IPS DF 4.7 (cell line): ENCODE measurements at regions not wholly inside any gene's neighbourhood (a gene's known extent, or its start where the extent isn't known, plus 50 kb on each side); places are given as distances from the start of the nearest gene placed in this dataset.
A peak's percentile ranks its signal among the peaks of the same experiment; 100 is the strongest.
"Not testable (repeated sequence)": the region's sequence is repeated elsewhere in the genome, so short reads cannot be mapped to it uniquely, and the experiment has no call there.

Source experiments
- DNase-seq: peaks from one replicate; pipeline ENCODE4 v3.0.0-alpha.2; 2013; ENCODE audit warnings: low spot score; ENCODE audit errors: extremely low read depth

DNA sequence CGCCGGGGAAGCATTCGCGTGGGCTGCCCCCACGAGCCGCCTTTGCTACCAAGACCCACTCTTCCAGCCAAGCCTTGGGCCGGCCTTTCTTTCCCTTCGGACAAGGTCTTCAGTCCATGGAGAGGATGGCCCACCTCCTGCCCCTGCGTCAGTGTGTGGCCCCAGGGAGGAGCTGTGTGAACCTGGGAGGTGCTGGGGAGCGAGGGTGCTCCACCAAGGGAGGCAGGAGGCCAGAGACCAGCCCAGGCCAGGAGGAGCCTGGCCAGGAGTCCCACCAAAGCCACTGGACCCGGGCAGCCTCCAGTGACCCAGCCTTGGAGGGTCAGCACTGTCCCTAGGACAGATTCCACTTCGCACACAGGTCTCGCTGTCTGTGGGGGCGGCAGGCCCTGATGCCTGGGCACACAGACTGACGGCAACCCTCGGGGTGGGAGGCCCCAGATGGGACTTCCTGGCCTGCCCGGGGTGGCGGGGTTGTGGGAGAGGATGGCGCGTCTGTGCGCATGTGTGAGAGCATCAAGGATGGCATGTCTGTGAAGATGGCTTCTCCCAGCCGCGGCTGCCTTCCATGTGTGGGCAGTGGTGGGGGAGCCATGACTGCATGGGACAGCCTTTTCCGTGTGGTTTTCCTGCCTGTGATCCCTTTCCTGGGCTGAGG, 113.3 kb upstream of the LPCAT1 start:
- DNase-seq: no peak

DNA sequence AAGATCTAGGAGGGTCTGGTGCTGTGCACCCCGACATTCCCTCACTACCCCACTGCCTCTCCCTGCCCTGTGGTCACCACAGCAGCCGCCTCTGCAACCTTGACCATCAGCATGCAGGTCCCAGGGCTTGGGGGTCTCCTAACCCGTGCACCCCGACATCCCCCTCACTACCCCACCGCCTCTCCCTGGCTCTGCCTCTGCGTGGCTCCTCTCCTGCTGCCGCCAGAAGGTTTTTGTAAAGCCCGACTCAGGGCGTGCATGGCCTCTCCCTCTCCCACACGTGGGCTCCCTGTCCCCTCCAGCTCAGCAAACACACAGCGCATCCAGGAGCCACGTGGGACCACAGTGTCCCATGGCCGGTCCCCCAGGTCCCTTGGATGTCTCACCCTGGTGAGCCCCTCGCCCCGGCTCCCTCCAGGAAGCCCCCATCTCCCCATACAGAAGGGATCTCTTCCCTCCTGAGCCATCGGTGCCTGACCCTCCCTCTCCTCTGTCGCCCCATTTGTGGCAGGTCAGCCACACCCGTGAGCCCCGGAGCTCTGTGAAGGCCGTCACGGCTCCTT, 112.5 kb upstream of the LPCAT1 start:
- not testable (repeated sequence) for DNase-seq

DNA sequence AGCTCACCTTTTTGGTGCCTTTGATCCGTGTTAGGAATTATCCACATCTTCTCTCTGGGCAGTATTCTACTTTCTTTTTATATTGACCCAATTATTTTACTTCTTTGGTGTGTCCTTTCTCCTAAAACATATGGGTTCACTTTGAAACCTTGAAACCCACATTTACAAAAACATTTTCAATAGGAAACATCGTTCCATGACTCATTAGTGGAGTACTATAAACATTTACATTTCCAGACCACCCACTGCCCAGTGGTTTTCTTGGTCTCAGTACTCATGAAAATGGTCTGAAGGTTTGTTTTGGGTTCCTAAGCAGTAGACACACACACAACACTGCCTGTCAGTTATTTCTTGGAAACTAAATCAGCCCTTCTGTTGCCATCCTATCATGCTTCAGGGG, 111.7 kb upstream of the LPCAT1 start:
- DNase-seq: not testable (repeated sequence)

DNA sequence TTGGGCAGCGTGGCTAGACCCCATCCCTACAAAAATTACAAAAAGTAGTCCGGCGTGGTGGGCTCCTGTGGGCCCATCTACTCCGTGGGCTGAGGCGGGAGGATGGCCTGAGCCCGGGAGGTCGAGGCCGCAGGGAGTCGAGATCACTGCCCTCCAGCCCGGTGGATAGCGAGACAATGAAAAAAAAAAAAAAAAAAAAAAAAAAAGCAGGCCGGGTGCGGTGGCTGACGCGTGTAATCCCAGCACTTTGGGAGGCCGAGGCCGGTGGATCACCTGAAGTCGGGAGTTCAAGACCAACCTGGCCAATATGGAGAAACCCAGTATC, 110.5 kb upstream of the LPCAT1 start:
- DNase-seq: no peak

DNA sequence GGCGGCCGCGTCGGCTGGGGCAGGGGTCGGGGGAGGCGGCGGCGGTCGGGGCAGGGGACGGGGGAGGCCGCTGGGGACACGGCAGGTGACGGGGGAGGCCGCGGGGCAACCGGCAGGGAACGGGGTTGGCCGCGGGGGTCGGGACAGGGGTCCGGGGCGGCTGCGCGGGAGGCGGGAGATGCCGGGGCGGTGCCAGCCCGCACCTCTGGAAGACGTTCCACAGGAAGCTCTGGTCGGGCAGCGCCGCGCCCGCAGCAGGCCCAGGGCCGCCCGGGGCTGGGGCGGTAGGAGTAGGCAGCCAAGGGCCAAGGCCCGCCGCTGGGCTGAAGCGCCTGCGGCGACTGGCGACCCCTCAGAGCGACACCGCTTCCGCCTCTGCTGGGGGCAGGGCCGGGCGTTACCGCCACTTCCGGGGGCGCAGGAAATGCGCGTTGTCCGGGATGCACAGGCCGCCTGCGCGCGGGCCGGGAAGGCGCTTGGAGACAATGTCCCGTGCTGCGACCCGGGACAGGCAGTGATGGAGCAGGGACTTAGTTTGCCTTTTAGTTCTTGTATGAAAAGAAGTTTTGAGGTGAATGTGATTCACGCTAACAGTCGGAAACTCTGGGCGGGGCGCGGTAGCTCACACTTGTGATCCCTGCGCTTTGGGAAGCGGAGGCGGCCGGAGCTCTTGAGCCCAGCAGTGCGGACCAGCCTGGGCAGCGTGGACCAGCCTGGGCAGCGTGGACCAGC, 110.0 kb upstream of the LPCAT1 start:
- DNase-seq: no peak

DNA sequence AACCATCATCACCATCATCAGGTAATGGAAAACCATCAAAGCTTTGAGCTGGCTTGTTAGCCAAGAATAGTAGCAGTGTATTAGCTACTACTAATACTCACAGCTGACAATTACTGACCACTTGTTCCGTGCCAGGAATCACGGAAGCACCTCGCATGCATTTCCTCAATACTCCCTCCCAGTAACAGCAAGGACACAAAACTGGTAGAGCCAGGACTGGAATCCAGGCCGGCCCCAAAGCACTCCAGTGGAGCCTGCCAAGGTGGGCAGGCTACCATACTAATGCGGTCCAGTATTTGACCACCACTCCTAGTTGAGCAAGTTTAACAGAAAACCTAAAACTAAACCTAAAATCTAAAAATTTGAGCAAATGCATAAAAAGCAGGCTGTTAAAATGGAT, 107.2 kb upstream of the LPCAT1 start:
- DNase-seq: not testable (repeated sequence)

DNA sequence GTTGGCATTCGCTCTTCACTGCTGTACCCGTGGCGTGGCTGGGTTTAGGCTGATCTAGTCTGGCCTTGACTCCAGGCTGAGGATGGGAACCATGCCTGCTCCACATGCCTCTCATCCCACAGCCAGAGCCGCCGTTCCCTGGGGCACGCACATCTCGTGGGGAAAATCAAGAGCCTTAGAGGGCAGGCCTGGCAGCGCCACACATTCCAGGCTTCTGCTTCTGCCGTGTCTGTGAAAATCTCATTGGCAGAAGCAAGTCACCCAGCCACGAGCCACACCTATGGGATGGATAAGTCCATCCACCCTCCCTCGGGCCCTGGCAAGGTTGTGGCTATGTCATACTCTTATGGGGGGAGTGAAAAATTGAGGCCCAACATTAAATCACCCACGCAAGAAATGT, 102.6 kb upstream of the LPCAT1 start:
- not testable (repeated sequence) for DNase-seq

DNA sequence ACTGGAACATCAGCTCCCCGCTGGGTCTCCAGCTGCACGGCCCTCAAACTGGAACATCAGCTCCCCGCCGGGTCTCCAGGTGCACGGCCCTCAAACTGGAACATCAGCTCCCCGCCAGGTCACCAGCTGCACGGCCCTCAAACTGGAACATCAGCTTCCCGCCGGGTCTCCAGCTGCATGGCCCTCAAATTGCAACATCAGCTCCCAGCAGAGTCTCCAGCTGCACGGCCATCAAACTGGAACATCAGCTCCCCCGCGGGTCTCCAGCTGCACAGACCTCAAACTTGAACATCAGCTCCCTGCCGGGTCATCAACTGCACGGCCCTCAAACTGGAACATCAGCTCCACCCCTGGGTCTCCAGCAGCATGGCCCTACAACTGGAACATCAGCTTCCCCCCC, 95.8 kb upstream of the LPCAT1 start:
- DNase-seq: not testable (repeated sequence)

DNA sequence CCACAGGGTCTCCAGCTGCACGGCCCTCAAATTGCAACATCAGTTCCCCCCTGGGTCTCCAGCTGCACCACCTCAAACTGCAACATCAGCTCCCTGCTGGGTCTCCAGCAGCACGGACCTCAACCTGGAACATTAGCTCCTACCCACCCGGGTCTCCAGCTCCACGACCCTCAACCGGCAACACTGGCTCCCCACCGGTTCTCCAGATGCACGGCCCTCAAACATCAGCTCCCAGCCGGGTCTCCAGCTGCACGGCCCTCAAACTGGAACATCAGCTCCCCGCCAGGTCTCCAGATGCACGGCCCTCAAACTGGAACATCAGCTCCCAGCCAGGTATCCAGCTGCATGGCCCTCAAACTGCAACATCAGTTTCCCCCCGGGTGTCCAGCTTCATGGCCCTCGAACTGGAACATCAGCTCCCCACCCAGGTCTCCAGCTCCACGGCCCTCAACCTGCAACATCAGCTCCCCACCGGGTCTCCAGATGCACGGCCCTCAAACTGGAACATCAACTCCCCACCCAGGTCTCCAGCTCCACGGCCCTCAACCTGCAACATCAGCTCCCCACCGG, 94.6 kb upstream of the LPCAT1 start:
- DNase-seq: not testable (repeated sequence)

DNA sequence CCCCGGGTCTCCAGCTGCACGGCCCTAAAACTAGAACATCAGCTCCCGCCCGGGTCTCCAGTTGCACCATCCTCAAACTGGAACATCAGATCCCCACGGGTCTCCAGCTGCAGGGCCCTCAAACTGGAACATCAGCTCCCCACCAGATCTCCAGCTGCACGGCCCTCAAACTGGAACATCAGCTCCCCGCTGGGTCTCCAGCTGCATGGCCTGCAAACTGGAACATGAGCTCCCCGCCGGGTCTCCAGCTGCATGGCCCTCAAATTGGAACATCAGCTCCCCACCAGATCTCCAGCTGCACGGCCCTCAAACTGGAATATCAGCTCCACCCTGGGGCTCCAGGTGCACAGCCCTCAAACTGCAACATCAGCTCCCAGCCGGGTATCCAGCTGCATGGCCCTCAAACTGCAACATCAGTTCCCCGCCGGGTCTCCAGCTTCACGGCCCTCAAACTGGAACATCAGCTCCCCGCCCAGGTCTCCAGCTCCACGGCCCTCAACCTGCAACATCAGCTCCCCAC, 93.5 kb upstream of the LPCAT1 start:
- DNase-seq: not testable (repeated sequence)

DNA sequence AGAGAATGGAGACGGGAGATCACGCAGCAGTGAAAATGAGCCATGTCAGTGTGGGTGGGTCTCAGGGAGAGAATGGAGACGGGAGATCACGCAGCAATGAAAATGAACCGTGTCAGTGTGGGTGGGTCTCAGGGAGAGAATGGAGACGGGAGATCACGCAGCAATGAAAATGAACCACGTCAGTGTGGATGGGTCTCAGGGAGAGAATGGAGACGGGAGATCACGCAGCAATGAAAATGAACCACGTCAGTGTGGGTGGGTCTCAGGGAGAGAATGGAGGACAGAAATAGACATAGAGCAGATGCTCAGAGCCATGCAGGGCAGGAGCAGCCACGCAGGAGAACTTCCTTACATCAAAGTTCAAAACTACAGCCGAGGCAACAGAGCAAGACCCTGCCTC, 89.8 kb upstream of the LPCAT1 start:
- not testable (repeated sequence) for DNase-seq

DNA sequence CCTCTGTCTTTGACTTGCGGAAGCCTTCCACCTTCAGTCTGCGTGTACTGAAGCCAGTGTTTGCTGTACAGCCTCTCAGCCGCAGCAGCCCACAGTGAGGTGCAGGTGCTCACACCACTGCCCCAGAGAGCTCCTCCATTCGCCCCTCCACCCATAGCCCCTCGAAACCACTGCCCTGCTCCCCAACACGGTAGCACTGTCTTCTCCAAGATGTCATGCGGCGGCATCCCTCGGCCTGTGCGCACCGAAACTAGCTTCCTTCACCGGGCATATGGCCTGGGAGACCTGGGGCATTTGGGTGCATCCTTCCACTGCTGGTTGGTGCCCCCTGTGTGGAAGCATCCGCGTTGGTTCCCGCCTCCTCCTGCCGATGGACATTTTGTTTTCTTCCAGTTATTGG, 86.8 kb upstream of the LPCAT1 start:
- DNase-seq: not testable (repeated sequence)

DNA sequence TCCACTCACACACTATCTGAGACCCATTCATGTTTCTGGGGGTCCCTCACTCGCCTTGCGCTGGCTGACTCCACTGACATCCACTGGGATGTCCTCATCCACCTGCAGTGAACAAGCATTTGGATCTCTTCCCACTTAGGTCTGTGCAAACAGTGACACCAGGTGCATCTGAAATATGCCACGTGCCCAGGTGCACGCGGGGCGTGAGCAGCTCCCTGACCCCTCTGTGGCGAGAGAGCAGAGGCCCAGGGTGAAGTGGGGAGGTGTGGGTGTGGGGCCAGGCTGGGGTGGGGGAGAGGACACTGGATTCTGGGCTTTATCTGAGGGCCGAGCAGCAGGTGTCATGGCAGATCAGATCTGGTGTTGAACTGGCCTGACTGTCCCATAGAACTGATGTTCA, 85.4 kb upstream of the LPCAT1 start:
- DNase-seq: not testable (repeated sequence)

DNA sequence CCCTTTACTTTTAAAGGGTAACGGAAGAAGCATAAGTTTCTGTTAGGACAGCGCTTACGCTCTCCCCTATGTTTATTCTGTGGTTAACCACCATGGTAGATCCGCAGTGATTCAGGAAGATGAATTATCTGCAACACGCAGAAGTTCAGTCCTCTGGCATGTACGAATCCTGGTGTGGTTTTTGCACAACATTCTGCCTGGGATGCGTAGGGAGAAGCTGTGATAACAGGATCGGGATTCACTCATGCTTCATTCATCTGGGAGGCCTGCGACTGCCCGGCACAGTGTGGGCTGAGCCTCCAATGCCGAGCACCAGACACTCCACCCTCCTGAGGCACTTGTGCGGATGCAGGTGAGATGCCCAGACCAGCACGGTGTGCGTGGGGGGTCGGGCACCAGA, 84.6 kb upstream of the LPCAT1 start:
- not testable (repeated sequence) for DNase-seq

DNA sequence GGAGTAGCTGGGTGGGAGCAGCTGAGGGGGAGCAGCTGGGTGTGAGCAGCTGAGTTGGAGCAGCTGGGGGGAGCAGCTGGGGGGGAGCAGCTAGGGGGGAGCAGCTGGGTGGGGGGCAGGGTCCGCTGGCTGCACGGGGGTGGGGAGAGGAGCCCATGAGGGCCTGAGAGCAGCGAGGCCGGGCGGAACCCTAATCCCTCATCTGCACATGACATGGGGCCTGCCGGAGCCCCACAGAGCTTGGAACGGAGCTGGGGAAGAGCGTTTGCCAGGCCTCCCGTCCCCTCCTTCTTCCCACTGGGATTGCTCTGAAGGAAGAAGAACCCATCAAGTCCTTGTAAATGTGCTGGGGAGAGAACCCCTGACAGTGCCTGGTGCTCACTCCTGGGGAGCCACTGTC, 83.2 kb upstream of the LPCAT1 start:
- DNase-seq: not testable (repeated sequence)

DNA sequence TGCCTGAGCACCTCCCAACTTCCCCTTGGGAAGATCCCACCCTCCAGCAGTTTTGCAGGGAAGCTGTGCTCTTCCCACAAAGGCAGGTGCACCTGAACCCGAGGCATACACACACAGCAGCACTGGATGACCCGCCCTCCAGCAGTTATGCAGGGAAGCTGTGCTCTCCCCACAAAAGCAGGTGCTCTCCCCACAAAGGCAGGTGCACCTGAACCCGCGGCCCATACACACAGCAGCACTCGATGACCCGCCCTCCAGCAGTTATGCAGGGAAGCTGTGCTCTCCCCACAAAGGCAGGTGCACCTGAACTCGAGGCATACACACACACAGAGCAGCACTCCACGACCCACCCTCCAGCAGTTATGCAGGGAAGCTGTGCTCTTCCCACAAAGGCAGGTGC, 80.2 kb upstream of the LPCAT1 start:
- not testable (repeated sequence) for DNase-seq

DNA sequence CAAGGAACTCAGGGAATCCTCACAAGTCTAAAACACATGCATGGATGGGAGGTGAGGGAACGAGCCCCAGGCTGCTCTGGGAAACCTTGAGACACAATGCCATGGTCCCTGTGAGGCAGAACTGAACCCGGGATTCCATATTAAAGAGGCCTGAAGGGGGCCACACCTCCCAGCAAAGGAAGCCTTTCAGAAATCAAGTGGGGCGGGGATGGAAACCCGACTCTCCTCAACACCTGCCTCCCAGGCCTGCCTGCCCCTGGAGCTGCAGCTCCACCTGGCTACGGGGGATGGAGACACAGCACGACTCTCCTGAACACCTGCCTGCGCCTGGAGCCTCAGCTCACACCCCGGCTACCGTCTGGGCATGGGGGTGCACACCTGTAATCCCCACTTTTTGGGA, 77.8 kb upstream of the LPCAT1 start:
- peak; percentile 44 for DNase-seq

DNA sequence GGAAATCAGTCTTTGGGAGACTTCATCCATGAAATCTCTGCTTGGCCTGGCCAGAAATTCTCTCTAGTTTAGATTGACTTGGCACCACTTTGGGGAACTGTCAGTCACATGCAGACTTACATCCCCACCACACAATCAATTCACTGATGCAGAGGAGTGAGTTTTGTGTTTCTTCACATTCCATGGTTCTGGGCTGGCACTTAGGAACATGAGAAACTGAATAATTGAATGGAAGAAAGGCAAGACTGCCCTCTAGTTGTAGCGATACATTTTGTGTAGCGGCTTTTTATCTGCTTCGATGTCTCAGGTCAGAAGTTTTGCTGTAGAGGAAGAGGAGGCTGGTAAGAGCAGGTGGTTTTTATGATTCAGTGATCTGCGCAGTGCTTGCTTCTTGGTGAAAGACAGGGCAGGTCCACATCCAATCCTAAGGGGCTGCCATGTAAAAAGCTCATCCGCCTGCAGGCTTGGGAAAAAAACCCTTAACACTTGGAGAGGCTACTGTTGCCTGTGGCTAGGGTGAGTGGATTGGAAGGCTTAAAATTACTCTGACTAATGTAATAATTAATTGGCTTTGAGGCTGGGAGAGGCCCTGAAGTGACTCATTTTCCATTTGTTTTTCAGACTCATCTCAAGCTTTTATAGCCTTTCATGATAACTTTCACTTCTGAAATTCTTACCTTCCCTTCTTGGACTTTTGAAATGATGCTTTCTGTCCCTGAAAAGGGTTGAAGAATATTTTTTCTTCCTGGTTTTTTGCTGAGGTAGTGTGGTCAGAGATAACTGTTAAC, 75.4 kb upstream of the LPCAT1 start:
- not testable (repeated sequence) for DNase-seq

DNA sequence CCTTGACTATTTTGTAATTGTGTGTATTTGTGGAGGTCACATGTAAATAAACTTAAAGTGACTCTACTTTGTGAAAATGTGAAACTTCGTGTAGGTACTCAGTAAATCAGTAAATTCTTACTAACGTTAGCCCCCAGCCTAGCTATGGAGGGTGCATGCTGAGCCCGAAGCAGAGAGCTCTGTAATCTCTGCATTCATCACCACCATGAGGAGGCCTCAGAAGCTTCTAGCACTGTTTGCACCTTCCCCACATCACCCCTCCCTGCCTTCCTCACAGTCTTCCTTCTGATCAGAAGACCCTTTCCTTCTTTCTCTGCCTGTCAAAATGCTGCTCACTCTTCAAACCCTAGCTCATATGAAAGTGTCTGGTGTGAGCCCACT, 73.3 kb upstream of the LPCAT1 start:
- not testable (repeated sequence) for DNase-seq

DNA sequence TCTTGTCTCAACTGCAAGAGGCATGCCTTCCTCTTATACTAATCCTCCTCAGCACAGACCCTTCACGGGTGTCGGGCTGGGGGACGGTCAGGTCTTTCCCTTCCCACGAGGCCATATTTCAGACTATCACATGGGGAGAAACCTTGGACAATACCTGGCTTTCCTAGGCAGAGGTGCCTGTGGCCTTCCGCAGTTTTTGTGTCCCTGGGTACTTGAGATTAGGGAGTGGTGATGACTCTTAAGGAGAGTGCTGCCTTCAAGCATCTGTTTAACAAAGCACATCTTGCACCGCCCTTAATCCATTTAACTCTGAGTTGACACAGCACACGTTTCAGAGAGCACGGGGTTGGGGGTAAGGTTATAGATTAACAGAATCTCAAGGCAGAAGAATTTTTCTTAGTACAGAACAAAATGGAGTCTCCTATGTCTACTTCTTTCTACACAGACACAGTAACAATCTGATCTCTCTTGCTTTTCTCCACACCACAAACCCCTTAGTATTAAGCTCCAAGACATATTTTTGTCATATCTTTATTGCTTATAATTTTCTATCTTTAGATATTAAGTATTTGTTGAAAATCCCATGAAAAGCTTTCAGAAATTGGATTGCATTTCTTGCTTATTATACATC, 72.8 kb upstream of the LPCAT1 start:
- not testable (repeated sequence) for DNase-seq
